ENCODE measurements at regions not wholly inside any gene's neighbourhood (a gene's known extent, or its start where the extent isn't known, plus 50 kb on each side); places are given as distances from the start of the nearest gene placed in this dataset.

DNA sequence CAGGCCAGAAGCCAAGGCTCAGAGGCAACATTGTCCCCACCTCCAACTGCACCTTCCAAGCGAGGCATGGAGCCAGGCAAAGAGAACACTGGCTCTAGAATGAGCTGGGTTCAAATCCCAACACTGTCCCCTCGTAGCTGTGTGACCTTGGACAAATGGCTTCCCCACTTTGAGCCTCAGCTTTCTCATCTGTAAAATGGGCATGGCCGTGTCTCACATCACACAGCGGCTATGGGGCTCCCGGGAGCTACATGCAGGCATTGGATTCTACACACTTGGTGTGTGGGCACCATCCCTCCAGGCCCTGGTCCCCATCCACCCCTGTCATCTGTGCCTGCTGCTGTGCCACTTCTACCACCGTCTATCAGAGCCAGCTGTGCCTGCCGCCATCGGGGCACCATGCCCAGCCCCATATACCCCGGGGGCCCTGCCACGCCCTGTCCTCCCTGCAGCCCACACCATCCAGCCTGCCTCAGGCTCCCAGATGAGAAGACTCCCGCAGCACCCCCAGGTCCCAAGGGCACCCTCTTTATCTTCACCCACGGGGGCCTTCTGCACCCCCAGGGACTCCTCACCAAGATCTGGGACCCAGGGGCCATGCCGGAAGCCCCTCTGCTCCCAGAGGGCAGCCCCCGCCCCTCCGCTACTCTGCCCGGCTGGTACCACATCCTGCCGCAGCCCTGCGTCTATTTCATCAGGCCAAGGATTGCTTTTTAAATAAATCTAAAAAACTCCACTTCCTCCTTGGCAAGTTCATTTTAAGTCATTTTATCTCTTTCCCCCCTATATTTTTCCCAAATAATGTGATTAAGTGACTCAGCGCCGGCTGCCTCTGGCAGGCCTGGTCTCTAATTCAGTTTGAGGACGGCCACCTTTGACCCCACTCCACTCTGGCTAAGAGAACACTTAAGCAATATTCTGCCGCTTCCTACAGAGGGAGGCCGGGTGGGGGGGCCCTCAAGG, 107.8 kb upstream of the TARDBP start:
- Histone ChIP-seq H3K9me3 (no peaks in the 10 kb centered on the region), H3K36me3 (no peaks in the 10 kb centered on the region), H3K4me3 (no peak overlapping the region), H3K4me1 (no peaks in the 10 kb centered on the region), H3K27ac (no peak overlapping the region), H3K27me3 (no peaks in the 10 kb centered on the region)
- ATAC-seq (no peak), DNase-seq (no peak), FAIRE-seq (no peak)
- TF ChIP-seq, protein P1, sequence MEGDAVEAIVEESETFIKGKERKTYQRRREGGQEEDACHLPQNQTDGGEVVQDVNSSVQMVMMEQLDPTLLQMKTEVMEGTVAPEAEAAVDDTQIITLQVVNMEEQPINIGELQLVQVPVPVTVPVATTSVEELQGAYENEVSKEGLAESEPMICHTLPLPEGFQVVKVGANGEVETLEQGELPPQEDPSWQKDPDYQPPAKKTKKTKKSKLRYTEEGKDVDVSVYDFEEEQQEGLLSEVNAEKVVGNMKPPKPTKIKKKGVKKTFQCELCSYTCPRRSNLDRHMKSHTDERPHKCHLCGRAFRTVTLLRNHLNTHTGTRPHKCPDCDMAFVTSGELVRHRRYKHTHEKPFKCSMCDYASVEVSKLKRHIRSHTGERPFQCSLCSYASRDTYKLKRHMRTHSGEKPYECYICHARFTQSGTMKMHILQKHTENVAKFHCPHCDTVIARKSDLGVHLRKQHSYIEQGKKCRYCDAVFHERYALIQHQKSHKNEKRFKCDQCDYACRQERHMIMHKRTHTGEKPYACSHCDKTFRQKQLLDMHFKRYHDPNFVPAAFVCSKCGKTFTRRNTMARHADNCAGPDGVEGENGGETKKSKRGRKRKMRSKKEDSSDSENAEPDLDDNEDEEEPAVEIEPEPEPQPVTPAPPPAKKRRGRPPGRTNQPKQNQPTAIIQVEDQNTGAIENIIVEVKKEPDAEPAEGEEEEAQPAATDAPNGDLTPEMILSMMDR (IDR thresholded peaks at IDR 0.05): no peak
- WGBS, 2 donors: 66 to 68% methylated on average over 23 of the region's 23 CpGs
- intact Hi-C loops (cut with DNase I): no loop called here

DNA sequence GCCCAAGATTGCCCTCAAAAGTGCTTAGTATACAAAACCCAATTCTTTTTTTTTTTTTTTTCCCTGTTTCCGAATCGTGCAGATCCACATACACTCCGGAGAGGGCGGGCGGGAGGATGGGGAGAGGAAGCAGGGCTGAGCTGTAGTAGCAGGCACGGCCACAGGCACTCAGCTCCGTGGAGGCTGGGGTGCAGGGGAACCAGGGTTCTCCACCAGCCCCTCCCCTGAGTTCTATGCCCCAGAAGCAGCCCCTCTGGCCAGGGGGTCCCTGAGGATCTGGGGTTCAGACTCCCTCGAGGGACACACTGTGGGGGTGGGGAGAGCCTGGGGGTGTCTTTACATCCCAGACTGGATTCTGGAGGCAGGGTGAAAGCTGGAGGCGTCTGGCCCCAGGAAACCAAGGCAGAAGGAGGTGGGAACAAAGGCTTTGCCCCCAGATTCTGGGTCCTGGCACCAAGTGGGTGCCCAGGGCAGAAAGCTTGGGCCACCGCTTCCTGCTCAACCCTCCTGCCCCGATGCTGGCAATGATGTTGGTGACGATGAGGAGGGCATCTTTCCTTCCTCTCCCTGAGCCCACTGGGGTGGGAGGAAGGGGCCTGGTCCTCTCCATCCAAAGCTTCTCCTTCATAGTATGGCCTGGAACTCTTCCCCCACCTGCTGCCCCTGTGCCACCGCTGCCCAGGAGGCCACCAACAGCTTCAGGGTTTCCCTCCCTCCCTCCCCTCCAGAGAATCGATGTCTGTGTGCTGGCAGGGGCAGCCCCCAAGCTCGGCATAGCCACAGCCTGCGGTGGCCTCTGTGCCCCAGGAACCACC, 106.4 kb upstream of the TARDBP start:
- no peaks in the 10 kb centered on the region for H3K9me3 ChIP-seq
- 64 to 68% methylated on average over 16 of the region's 16 CpGs for WGBS, 2 donors
- TF ChIP-seq, protein P1 (IDR thresholded peaks at IDR 0.05): no peak
- H3K27me3 ChIP-seq: no peaks in the 10 kb centered on the region
- H3K4me3 ChIP-seq: no peak overlapping the region
- intact Hi-C loops (cut with DNase I): no loop called here
- DNase-seq: no peak
- no peak for FAIRE-seq
- H3K27ac ChIP-seq: no peak overlapping the region
- H3K4me1 ChIP-seq: no peaks in the 10 kb centered on the region
- no peaks in the 10 kb centered on the region for H3K36me3 ChIP-seq
- ATAC-seq: no peak

DNA sequence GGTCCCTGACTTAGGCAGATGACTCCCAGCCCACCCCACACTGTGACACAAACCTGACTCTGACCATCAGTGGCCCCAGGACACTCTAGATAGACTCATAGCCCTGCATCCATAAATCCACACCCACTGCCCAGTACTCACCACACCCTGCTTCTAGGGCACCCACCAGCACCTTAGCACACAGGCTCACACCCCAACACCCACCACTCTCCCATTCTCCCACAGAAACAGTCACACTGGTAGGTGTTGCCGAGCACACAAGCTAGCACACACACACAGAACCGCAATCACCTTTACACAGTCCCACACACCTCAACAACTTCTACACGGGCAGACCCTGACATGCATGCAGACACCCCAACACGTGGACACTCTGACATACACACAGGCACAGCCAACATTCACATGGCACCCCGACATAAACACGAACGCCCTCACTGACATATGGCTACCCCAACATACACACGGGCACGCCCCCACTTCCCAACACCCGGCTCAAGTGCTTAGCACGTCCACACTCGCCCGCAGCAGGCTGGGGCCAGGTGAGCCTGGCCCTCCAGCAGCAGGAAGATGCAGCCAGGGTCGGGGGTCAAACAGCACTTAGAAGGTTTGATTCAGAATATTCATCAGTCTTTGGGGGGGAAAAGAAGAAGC, 105.5 kb upstream of the TARDBP start:
- no peak for ATAC-seq
- Histone ChIP-seq H3K9me3 (no peaks in the 10 kb centered on the region), H3K27ac (no peak overlapping the region), H3K27me3 (no peaks in the 10 kb centered on the region), H3K36me3 (no peaks in the 10 kb centered on the region), H3K4me3 (no peak overlapping the region), H3K4me1 (no peaks in the 10 kb centered on the region)
- no peak for FAIRE-seq
- TF ChIP-seq, protein P1 (IDR thresholded peaks at IDR 0.05): no peak
- no peak for DNase-seq
- WGBS, 2 donors: 58 to 67% methylated on average over 14 of the region's 14 CpGs
- intact Hi-C loops (cut with DNase I): no loop called here

DNA sequence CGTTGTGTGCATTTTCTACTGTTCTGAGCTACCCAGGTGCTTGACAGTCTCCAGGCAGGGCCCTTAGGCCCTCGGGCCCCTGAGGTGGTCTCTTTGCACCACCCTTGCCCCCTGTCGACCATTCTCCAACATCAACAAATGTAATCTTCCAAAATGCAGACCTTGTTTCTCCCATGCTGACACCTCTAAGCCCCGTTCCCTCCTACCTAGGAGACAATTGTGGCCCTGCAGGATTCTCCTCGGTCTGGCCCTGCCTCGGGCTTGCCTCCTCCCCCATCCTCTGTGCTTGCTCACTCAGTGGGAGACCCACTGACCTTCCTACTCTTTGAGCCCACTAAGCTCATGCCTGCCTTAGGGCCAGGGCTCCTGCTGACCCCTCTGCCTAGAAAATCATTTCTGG, 104.2 kb upstream of the TARDBP start:
- TF ChIP-seq, protein P1 (IDR thresholded peaks at IDR 0.05): no peak
- no peaks in the 10 kb centered on the region for H3K36me3 ChIP-seq
- ATAC-seq (no peak), DNase-seq (no peak), FAIRE-seq (no peak)
- H3K27ac ChIP-seq: no peak overlapping the region
- no peaks in the 10 kb centered on the region for H3K4me1 ChIP-seq
- no peaks in the 10 kb centered on the region for H3K27me3 ChIP-seq
- intact Hi-C loops (cut with DNase I): no loop called here
- no peaks in the 10 kb centered on the region for H3K9me3 ChIP-seq
- WGBS, 2 donors: 67% methylated on average over 6 of the region's 6 CpGs
- H3K4me3 ChIP-seq: no peak overlapping the region

All from pancreas (tissue), 10 donors.